ENCODE measurements at regions not wholly inside any gene's neighbourhood (a gene's known extent, or its start where the extent isn't known, plus 50 kb on each side); places are given as distances from the start of the nearest gene placed in this dataset.

DNA sequence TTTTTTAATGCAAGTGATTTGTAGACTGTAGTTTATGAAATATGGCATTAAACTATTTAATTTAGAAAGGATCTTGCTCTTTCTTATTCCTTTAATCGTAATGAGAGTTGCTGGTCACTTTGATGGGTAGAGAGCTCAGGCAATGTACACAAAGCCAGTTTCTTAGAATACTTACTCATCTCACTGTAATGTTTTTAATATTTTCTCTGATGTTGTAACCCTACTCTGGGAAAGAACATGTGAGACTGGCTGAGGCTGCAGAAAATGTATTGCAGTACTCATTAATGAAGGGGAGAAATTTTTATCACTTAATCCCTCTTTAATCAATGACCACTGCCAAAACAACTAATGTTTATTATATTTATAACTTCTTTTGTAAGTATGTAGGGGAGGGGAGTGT is 479.4 kb upstream of the KCNMB2 start:
- no peak overlapping the region for H3K27ac ChIP-seq
- no peak overlapping the region for H3K4me3 ChIP-seq
- no peaks in the 10 kb centered on the region for H3K27me3 ChIP-seq
- no peaks in the 10 kb centered on the region for H3K9me3 ChIP-seq
- TF ChIP-seq POLR2AphosphoS5 (IDR thresholded peaks at IDR 0.05) = no peak
- no peak for TF ChIP-seq POLR2A (IDR thresholded peaks at IDR 0.05)
- TF ChIP-seq, protein P1, sequence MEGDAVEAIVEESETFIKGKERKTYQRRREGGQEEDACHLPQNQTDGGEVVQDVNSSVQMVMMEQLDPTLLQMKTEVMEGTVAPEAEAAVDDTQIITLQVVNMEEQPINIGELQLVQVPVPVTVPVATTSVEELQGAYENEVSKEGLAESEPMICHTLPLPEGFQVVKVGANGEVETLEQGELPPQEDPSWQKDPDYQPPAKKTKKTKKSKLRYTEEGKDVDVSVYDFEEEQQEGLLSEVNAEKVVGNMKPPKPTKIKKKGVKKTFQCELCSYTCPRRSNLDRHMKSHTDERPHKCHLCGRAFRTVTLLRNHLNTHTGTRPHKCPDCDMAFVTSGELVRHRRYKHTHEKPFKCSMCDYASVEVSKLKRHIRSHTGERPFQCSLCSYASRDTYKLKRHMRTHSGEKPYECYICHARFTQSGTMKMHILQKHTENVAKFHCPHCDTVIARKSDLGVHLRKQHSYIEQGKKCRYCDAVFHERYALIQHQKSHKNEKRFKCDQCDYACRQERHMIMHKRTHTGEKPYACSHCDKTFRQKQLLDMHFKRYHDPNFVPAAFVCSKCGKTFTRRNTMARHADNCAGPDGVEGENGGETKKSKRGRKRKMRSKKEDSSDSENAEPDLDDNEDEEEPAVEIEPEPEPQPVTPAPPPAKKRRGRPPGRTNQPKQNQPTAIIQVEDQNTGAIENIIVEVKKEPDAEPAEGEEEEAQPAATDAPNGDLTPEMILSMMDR (IDR thresholded peaks at IDR 0.05) = no peak
- no peaks in the 10 kb centered on the region for H3K4me1 ChIP-seq
- no peak for DNase-seq (ENCODE audit: low spot score in 2 of 2)
- intact Hi-C loops (cut with DNase I; ENCODE audit: low total_unique reads) = no loop called here
- H3K36me3 ChIP-seq = no peaks in the 10 kb centered on the region

DNA sequence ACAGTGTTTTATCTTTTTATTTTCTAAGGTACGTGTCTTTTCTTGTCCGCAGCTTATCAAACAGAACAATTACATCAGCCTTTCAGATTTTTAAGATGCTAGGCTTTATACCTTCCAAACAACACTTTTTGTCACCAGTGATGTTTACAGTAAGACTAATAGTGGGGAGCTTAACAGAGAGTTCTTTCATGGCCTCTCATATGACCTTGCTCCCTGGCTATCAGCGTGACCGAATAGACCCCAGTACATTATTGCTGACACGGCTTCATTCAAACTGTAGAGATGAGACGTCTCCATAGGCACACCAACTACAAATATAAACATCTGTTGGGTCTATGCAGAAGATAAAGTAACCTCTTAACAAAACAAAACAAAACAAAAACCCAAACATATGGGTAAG is 477.6 kb upstream of the KCNMB2 start:
- Histone ChIP-seq H3K4me1 (no peaks in the 10 kb centered on the region), H3K27ac (no peak overlapping the region), H3K4me3 (no peak overlapping the region), H3K9me3 (no peaks in the 10 kb centered on the region), H3K36me3 (no peaks in the 10 kb centered on the region), H3K27me3 (no peaks in the 10 kb centered on the region)
- TF ChIP-seq, protein P1 (IDR thresholded peaks at IDR 0.05) = no peak
- no peak for TF ChIP-seq POLR2AphosphoS5 (IDR thresholded peaks at IDR 0.05)
- TF ChIP-seq POLR2A (IDR thresholded peaks at IDR 0.05) = no peak
- intact Hi-C loops (cut with DNase I; ENCODE audit: low total_unique reads) = no loop called here
- no peak for DNase-seq (ENCODE audit: low spot score in 2 of 2)

DNA sequence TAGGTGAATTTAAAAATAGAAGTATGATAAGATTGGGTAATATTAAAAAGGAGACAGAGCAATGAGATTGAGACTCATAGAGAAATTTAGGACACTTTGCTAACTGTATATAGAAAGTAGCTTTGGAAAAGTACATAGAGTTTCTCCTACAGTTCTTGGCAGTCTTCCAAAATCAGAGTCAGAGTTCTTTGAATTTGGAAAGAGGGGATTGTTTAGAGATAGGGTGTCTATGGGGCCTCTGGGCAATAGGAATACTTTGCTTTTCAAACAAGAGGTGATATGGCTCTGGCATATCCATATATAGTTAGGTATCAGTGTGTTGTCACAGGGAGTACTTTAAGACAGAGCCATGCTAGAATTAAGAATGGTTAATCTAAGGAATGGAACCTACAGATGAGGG is 477.1 kb upstream of the KCNMB2 start:
- Histone ChIP-seq H3K27ac (no peak overlapping the region), H3K9me3 (no peaks in the 10 kb centered on the region), H3K36me3 (no peaks in the 10 kb centered on the region), H3K27me3 (no peaks in the 10 kb centered on the region), H3K4me3 (no peak overlapping the region), H3K4me1 (no peaks in the 10 kb centered on the region)
- intact Hi-C loops (cut with DNase I; ENCODE audit: low total_unique reads) = no loop called here
- DNase-seq (ENCODE audit: low spot score in 2 of 2) = no peak
- TF ChIP-seq POLR2AphosphoS5 (IDR thresholded peaks at IDR 0.05) = no peak
- TF ChIP-seq, protein P1 (IDR thresholded peaks at IDR 0.05) = no peak

DNA sequence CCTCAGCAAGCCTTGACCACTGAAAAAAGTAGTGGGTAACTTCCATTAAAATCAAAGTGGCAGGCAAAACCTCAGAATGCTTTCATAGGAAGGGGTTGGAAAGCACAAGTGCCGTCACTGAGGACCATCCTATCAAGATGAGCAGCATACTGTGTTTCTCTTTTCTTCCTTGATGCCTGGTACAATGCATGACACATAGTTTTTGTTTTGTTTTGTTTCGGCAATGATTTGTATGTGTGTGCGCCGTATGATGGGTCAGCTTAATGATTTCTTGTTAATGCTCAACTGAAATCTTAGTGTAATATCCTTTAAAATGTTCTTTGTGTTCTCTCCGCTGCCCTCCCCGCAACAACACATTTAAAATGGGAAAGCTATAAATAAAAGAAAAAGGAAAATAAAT is 476.4 kb upstream of the KCNMB2 start:
- Histone ChIP-seq H3K27ac (no peak overlapping the region), H3K9me3 (no peaks in the 10 kb centered on the region), H3K27me3 (no peaks in the 10 kb centered on the region), H3K36me3 (no peaks in the 10 kb centered on the region), H3K4me3 (peak overlapping the region in 1 of 3 donors; percentile 11), H3K4me1 (no peaks in the 10 kb centered on the region)
- intact Hi-C loops (cut with DNase I; ENCODE audit: low total_unique reads) = no loop called here
- DNase-seq (ENCODE audit: low spot score in 2 of 2) = no peak
- TF ChIP-seq, protein P1 (IDR thresholded peaks at IDR 0.05) = no peak
- TF ChIP-seq POLR2AphosphoS5 (IDR thresholded peaks at IDR 0.05) (no peak), POLR2A (IDR thresholded peaks at IDR 0.05) (no peak)

DNA sequence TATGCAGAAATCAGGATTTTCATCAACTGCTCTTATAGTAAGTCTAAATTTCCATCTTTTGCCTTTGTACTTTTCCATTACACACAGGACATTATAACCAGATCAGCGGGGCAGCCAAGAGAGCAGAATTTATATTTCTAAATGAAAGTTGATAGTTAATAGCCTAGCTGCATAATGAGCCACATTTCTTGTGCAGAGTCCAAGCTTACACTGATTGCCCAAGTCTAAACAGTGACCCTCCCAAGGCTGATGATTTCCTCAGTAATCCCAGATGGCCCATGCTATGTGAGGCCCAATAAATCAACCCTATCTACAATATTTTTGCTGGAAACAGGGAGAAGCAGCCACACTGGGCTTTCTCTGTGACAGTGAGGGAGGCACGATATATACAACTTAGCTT is 475.8 kb upstream of the KCNMB2 start:
- TF ChIP-seq POLR2A (IDR thresholded peaks at IDR 0.05) (no peak), POLR2AphosphoS5 (IDR thresholded peaks at IDR 0.05) (peak in 1 of 3 donors; percentile 39)
- TF ChIP-seq, protein P1 (IDR thresholded peaks at IDR 0.05) = no peak
- intact Hi-C loops (cut with DNase I; ENCODE audit: low total_unique reads) = no loop called here
- no peaks in the 10 kb centered on the region for H3K36me3 ChIP-seq
- H3K4me3 ChIP-seq = peak overlapping the region in 1 of 3 donors; percentile 11
- no peak overlapping the region for H3K27ac ChIP-seq
- H3K27me3 ChIP-seq = no peaks in the 10 kb centered on the region
- DNase-seq (ENCODE audit: low spot score in 2 of 2) = no peak
- H3K4me1 ChIP-seq = no peaks in the 10 kb centered on the region
- no peaks in the 10 kb centered on the region for H3K9me3 ChIP-seq

All from breast epithelium (tissue), 4 donors.